ENCODE measurements at regions not wholly inside any gene's neighbourhood (a gene's known extent, or its start where the extent isn't known, plus 50 kb on each side); places are given as distances from the start of the nearest gene placed in this dataset.

DNA sequence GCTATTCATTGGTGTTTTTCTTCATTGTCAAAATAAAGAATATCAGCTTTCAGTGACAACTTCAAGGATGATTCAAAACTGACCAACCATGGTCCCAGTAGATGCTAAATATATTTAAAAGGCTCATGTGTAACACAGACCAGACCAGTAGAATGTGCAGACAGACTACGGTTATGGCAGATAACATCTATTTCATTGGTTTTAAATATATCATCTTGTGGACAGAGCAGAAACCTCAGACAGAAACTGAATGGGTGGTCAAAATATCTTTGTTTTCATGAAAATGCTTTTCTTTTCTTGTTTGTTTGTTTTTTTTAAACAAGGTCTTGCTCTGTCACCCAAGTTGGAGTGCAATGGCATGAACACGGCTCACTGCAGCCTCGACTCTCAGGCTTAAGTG lies 107.4 kb upstream of the CREB1 start:
- DNase-seq (no peak), ATAC-seq (ENCODE audit: low read depth) (no peak)
- Histone ChIP-seq H3K4me1 (ENCODE audit: control insufficient read depth, insufficient read depth, low read length) (no peaks in the 10 kb centered on the region; the same call in 1 of the 2 replicates), H3K4me2 (ENCODE audit: low read depth, low read length) (no peak overlapping the region), H3K9ac (ENCODE audit: low read depth, low read length) (no peak overlapping the region), H4K8ac (ENCODE audit: low read depth in 2 of 2, low read length in 2 of 2) (no peak overlapping the region), H2BK20ac (ENCODE audit: low read depth, low read length) (no peak overlapping the region), H3K4me3 (ENCODE audit: insufficient read depth, low read depth, low read length) (no peak overlapping the region), H3K56ac (ENCODE audit: extremely low read depth, insufficient read depth, low read length) (no peak overlapping the region), H2AK5ac (ENCODE audit: low read depth, low read length) (no peak overlapping the region), H3K23ac (ENCODE audit: low read depth, low read length) (no peak overlapping the region), H2AFZ (replicated peaks; ENCODE audit: low read length, poor library complexity) (no peak overlapping the region), H3K14ac (replicated peaks; ENCODE audit: low read depth, low read length) (no peak overlapping the region), H3K27me3 (ENCODE audit: control insufficient read depth, insufficient read depth, low read length) (peaks cover 4% of the 10 kb centered on the region), H4K91ac (ENCODE audit: insufficient read depth, low read depth, low read length) (no peak overlapping the region), H4K5ac (ENCODE audit: low read depth, low read length) (no peak overlapping the region), H3K79me1 (ENCODE audit: low read depth in 1 of 2, low read length in 2 of 2) (no peaks in the 10 kb centered on the region), H3K18ac (ENCODE audit: low read depth, low read length) (no peak overlapping the region), H2BK5ac (ENCODE audit: low read depth, low read length, poor library complexity, severe bottlenecking) (no peak overlapping the region), H3K27ac (ENCODE audit: insufficient read depth, low read length) (no peak overlapping the region), H2BK120ac (ENCODE audit: low read depth, low read length) (no peak overlapping the region), H4K20me1 (ENCODE audit: insufficient read depth, low read length) (no peaks in the 10 kb centered on the region), H2AK9ac (replicated peaks; ENCODE audit: low read depth, low read length, poor library complexity) (no peak overlapping the region), H3K9me3 (ENCODE audit: control insufficient read depth, insufficient read depth, low read length) (peaks cover 3% of the 10 kb centered on the region; the same call in 1 of the 2 replicates), H3K36me3 (ENCODE audit: control insufficient read depth, insufficient read depth, low read length) (no peaks in the 10 kb centered on the region), H3K4ac (ENCODE audit: low read depth, low read length) (no peak overlapping the region), H3K9me1 (ENCODE audit: insufficient read depth, low read length) (0 out of 2 replicates have a peak, but pooled peaks cover 2% of the 10 kb centered on the region), H2BK15ac (ENCODE audit: low read depth, low read length) (no peak overlapping the region)
- ChIA-PET POLR2A (ENCODE audit: unreplicated experiment) (interaction anchor here (0.6 kb wide), 1 partner anchor 107 kb away, joined by 7 read pairs; the partner anchor contains the start of gene CREB1), CTCF (no interaction called here)
- intact Hi-C loops (cut with micrococcal nuclease): no loop called here
- WGBS, 2 experiments (ENCODE audit: extremely low coverage in 2 of 2, insufficient read length in 1 of 2): 100% methylated on average over 1 of the region's 3 CpGs; no CpG with 5 or more reads in 1 of the 2 experiments
- in situ Hi-C loops (cut with MboI; ENCODE audit: low sequenced_read_pairs): no loop called here
- dilution Hi-C loops (cut with HindIII; ENCODE audit: low sequenced_read_pairs, unreplicated experiment): no loop called here
- BruUV-seq (replicated peaks): no TSS peak
- no peak for TF ChIP-seq RCOR1 (IDR thresholded peaks at IDR 0.05; ENCODE audit: insufficient replicate concordance, low read length)
- TF ChIP-seq MAFK (IDR thresholded peaks at IDR 0.05; ENCODE audit: low read depth, low read length): no peak
- no peak for TF ChIP-seq SMC3 (IDR thresholded peaks at IDR 0.05; ENCODE audit: low read depth, low read length)
- TF ChIP-seq RFX5 (IDR thresholded peaks at IDR 0.05; ENCODE audit: low read depth, low read length): no peak
- TF ChIP-seq MXI1 (IDR thresholded peaks at IDR 0.05; ENCODE audit: borderline replicate concordance, low read depth, low read length): no peak
- TF ChIP-seq POLR2A (IDR thresholded peaks at IDR 0.05; ENCODE audit: low read depth, low read length): no peak
- TF ChIP-seq NFE2L2 (IDR thresholded peaks at IDR 0.05; ENCODE audit: low read depth, low read length): no peak
- no peak for TF ChIP-seq USF2 (IDR thresholded peaks at IDR 0.05; ENCODE audit: low read depth, low read length)
- TF ChIP-seq CEBPB (IDR thresholded peaks at IDR 0.05; ENCODE audit: low read depth, low read length): no peak

Data from IMR-90 (cell line).